GM12878 (cell line): ENCODE measurements at regions not wholly inside any gene's neighbourhood (a gene's known extent, or its start where the extent isn't known, plus 50 kb on each side); places are given as distances from the start of the nearest gene placed in this dataset.

Source experiments
- ATAC-seq: fragments of 200-7000 bp; cut with Tn5 transposase; 3 replicates; pipeline ENCODE4 v1.9.1; 2020; ENCODE audit warnings: mild to moderate bottlenecking, moderate library complexity
- BruUV-seq: library from RNA; stranded (reverse); fragments of 400-500 nt; replicated peaks from 2 replicates; lab custom pipeline; 2021; lab: Mats Ljungman, UMichigan
- CTCF ChIA-PET: fragments of 300-600 bp; sonication (Branson Sonifier 250); formaldehyde crosslinking; extraction: SDS; loops from one replicate; lab custom pipeline; 2021; ENCODE audit warnings: inconsistent platforms; lab: Yijun Ruan, JAX
- POLR2A ChIA-PET: fragments of 350-600 bp; formaldehyde crosslinking; extraction: SDS; loops from one replicate; lab custom pipeline; 2021; ENCODE audit warnings: inconsistent platforms; lab: Charles Lee
- RAD21 ChIA-PET: fragments of 300-600 bp; sonication (Branson Sonifier 250); formaldehyde crosslinking; loops from one replicate; lab custom pipeline; 2023; ENCODE audit warnings: antibody characterized with exemption; ENCODE audit not compliant: unreplicated experiment; lab: Charles Lee
- SMC1A ChIA-PET: fragments of 300-600 bp; sonication (Branson Sonifier 250); formaldehyde crosslinking; loops from one replicate; lab custom pipeline; 2023; ENCODE audit not compliant: unreplicated experiment, uncharacterized antibody; lab: Charles Lee
- DNase-seq: peaks from one replicate; pipeline ENCODE4 v3.0.0-alpha.2; 2011; ENCODE audit warnings: low read depth, low spot score
- FAIRE-seq: peaks from 3 replicates; lab custom pipeline; 2011; peaks lifted over from hg19 to GRCh38; lab: Jason Lieb, UNC
- H2AFZ ChIP-seq: 2 replicates; pipeline ENCODE4 v1.6.0; 2011; ENCODE audit warnings: low read depth, low read length, control low read depth; ENCODE audit not compliant: control insufficient read depth
- H3K27ac ChIP-seq: 2 replicates; pipeline ENCODE4 v1.5.1; 2011; ENCODE audit warnings: control low read depth; ENCODE audit not compliant: control insufficient read depth, insufficient read depth
- H3K27me3 ChIP-seq, 2 experiments: replicated peaks in 1 of 2; 2 replicates each; pipeline versions ENCODE4 v1.6.0 to v1.6.1; 2011; ENCODE audit warnings: low read length in 1 of 2; ENCODE audit not compliant: control insufficient read depth in 2 of 2, insufficient read depth in 2 of 2
- H3K36me3 ChIP-seq, 2 experiments: 2 replicates each; pipeline ENCODE4 v1.5.1; 2011; ENCODE audit warnings: low read length in 1 of 2; ENCODE audit not compliant: control insufficient read depth in 2 of 2, insufficient read depth in 2 of 2
- H3K4me1 ChIP-seq: 2 replicates; pipeline ENCODE4 v1.6.1; 2011; ENCODE audit warnings: mild to moderate bottlenecking, low read length, moderate library complexity, mixed read lengths; ENCODE audit not compliant: control insufficient read depth, insufficient read depth
- H3K4me2 ChIP-seq: 2 replicates; pipeline ENCODE4 v1.6.0; 2011; ENCODE audit warnings: control low read depth; ENCODE audit not compliant: control insufficient read depth, insufficient read depth
- H3K4me3 ChIP-seq: fragments of 200-600 bp; sonication (generic); 2 replicates; pipeline ENCODE4 v1.5.1; 2016
- H3K79me2 ChIP-seq: 2 replicates; pipeline ENCODE4 v1.6.0; 2011; ENCODE audit warnings: low read length; ENCODE audit not compliant: control insufficient read depth, insufficient read depth
- H3K9ac ChIP-seq: 2 replicates; pipeline ENCODE4 v1.8.0; 2011; ENCODE audit warnings: low read length, control low read depth, mixed read lengths; ENCODE audit not compliant: control insufficient read depth, insufficient read depth
- H3K9me3 ChIP-seq: replicated peaks from 3 replicates; pipeline ENCODE4 v1.5.1; 2011; ENCODE audit warnings: mild to moderate bottlenecking, low read length; ENCODE audit not compliant: control insufficient read depth, insufficient read depth
- H4K20me1 ChIP-seq: 2 replicates; pipeline ENCODE4 v1.6.0; 2011; ENCODE audit not compliant: control insufficient read depth, insufficient read depth
- REST ChIP-seq: IDR thresholded peaks from 2 replicates; pipeline ENCODE4 v1.6.1; 2012; ENCODE audit warnings: mild to moderate bottlenecking, low read depth, low read length
- YY1 ChIP-seq: IDR thresholded peaks from 2 replicates; pipeline ENCODE4 v1.6.1; 2011; ENCODE audit warnings: low read depth, mild to moderate bottlenecking, low read length
- WGBS: methylation state at CpG from one replicate; pipeline ENCODE4 v1.1.6; 2016; ENCODE audit warnings: low lambda C conversion rate; ENCODE audit not compliant: insufficient replicate concordance, insufficient coverage; ENCODE audit errors: missing lambda C conversion rate; 5-methylcytosine and 5-hydroxymethylcytosine counted together
- in situ Hi-C: fragments of 300-500 bp; cut with MboI; formaldehyde crosslinking; loops from 9 replicates; pipeline ENCODE4 v1.14.3; 2018; ENCODE audit warnings: mixed read lengths
- intact Hi-C: fragments of 100-400 bp; cut with micrococcal nuclease; formaldehyde crosslinking; loops from one replicate; pipeline ENCODE4 v1.14.2; 2022; ENCODE audit not compliant: unreplicated experiment

GRCh38 chr22:49322231-49322630 is 505.4 kb downstream of the BRD1 start (continued):
- no peak for TF ChIP-seq REST

GRCh38 chr22:49321477-49322055 is 506.1 kb downstream of the BRD1 start:
- CTCF ChIA-PET, result no interaction called here
- H3K4me2 ChIP-seq, result no peak overlapping the region
- H3K9ac ChIP-seq, result no peak overlapping the region
- in situ Hi-C loops, result no loop called here
- no peak for FAIRE-seq
- RAD21 ChIA-PET, result no interaction called here
- no peak for TF ChIP-seq YY1
- intact Hi-C loops, result no loop called here
- POLR2A ChIA-PET, result no interaction called here
- no peaks in the 10 kb centered on the region for H3K27me3 ChIP-seq
- H3K36me3 ChIP-seq, result no peaks in the 10 kb centered on the region
- H3K9me3 ChIP-seq, result no peaks in the 10 kb centered on the region; the same call in 2 of the 3 replicates
- SMC1A ChIA-PET, result no interaction called here
- H2AFZ ChIP-seq, result no peak overlapping the region
- no TSS peak for BruUV-seq
- WGBS, result 52% methylated on average over 33 of the region's 33 CpGs
- H3K4me1 ChIP-seq, result no peaks in the 10 kb centered on the region
- H4K20me1 ChIP-seq, result no peaks in the 10 kb centered on the region
- no peak overlapping the region for H3K27ac ChIP-seq
- H3K79me2 ChIP-seq, result no peaks in the 10 kb centered on the region
- H3K4me3 ChIP-seq, result no peak overlapping the region
- no peak for DNase-seq
- no peak for ATAC-seq
